ENCODE measurements at regions not wholly inside any gene's neighbourhood (a gene's known extent, or its start where the extent isn't known, plus 50 kb on each side); places are given as distances from the start of the nearest gene placed in this dataset.

- peak; percentile 89 for DNase-seq
Observed at GRCh38 chr1:181142096-181142958, 53.8 kb downstream of the IER5 start.

- no peak for DNase-seq
Observed at GRCh38 chr1:181143102-181143859, 54.8 kb downstream of the IER5 start.

GRCh38 chr1:181144238-181144637 is 55.7 kb downstream of the IER5 start:
- no peak for DNase-seq

- DNase-seq: no peak
Observed at GRCh38 chr1:181148636-181149035, 60.1 kb downstream of the IER5 start.

- no peak for DNase-seq
Observed at GRCh38 chr1:181149326-181150125, 61.0 kb downstream of the IER5 start.

GRCh38 chr1:181150273-181150672 is 61.8 kb downstream of the IER5 start:
- no peak for DNase-seq

GRCh38 chr1:181150842-181151241 is 62.3 kb downstream of the IER5 start:
- DNase-seq: no peak

- DNase-seq: no peak
Observed at GRCh38 chr1:181151378-181152326, 63.2 kb downstream of the IER5 start.

GRCh38 chr1:181152892-181153633 is 64.6 kb downstream of the IER5 start:
- DNase-seq: peak; percentile 74

- DNase-seq: no peak
Observed at GRCh38 chr1:181153634-181153961, 65.1 kb downstream of the IER5 start.

- no peak for DNase-seq
Observed at GRCh38 chr1:181155339-181155738, 66.8 kb downstream of the IER5 start.

- DNase-seq: no peak
Observed at GRCh38 chr1:181159451-181160140, 71.1 kb downstream of the IER5 start.

- no peak for DNase-seq
Observed at GRCh38 chr1:181160322-181160721, 71.8 kb downstream of the IER5 start.

GRCh38 chr1:181160998-181161870 is 72.7 kb downstream of the IER5 start:
- no peak for DNase-seq

- DNase-seq: no peak
Observed at GRCh38 chr1:181163662-181164061, 75.2 kb downstream of the IER5 start.

- peak; percentile 76 for DNase-seq
Observed at GRCh38 chr1:181166377-181167196, 78.1 kb downstream of the IER5 start.

- no peak for DNase-seq
Observed at GRCh38 chr1:181169281-181169865, 80.9 kb downstream of the IER5 start.

All from muscle of arm (tissue), 1 donor.